OCI-LY3 (cell line): ENCODE measurements at regions not wholly inside any gene's neighbourhood (a gene's known extent, or its start where the extent isn't known, plus 50 kb on each side); places are given as distances from the start of the nearest gene placed in this dataset.

Source experiments
- H2AFZ ChIP-seq: fragments of 200-600, 300-600 bp; shearing (Covaris generic); 2 replicates; pipeline ENCODE4 v1.6.0; 2014; ENCODE audit warnings: antibody characterized with exemption, low read depth, low read length
- H3K27ac ChIP-seq: fragments of 200-600, 300-600 bp; sonication (generic); 2 replicates; pipeline ENCODE4 v1.5.1; 2014; ENCODE audit warnings: mild to moderate bottlenecking, low read length, moderate library complexity, mixed read lengths
- H3K27me3 ChIP-seq: fragments of 200-600, 300-600 bp; sonication (generic); 2 replicates; pipeline ENCODE4 v1.6.1; 2014; ENCODE audit warnings: low read depth, low read length, mixed read lengths
- H3K36me3 ChIP-seq: fragments of 200-600, 300-600 bp; sonication (generic); replicated peaks from 2 replicates; pipeline ENCODE3; 2014; ENCODE audit warnings: low read depth, low read length, mixed read lengths
- H3K4me1 ChIP-seq: fragments of 300-600, 200-600 bp; sonication (generic); 2 replicates; pipeline ENCODE4 v1.6.1; 2014; ENCODE audit warnings: low read length, mixed read lengths
- H3K4me2 ChIP-seq: fragments of 200-600, 300-600 bp; sonication (generic); 2 replicates; pipeline ENCODE4 v1.6.1; 2014; ENCODE audit warnings: low read length, mixed read lengths
- H3K4me3 ChIP-seq: fragments of 300-600, 200-600 bp; sonication (generic); 2 replicates; pipeline ENCODE4 v1.5.1; 2014; ENCODE audit warnings: antibody characterized with exemption, mild to moderate bottlenecking, low read length, moderate library complexity
- H3K79me2 ChIP-seq: fragments of 300-600, 200-600 bp; shearing (Covaris generic); 2 replicates; pipeline ENCODE4 v1.6.1; 2014; ENCODE audit warnings: mild to moderate bottlenecking, low read length, mixed read lengths
- H3K9ac ChIP-seq: fragments of 300-600, 200-600 bp; shearing (Covaris generic); 2 replicates; pipeline ENCODE4 v1.6.0; 2014; ENCODE audit warnings: mild to moderate bottlenecking, low read length, moderate library complexity
- H3K9me3 ChIP-seq: fragments of 200-600, 300-600 bp; shearing (Covaris generic); 2 replicates; pipeline ENCODE4 v1.6.1; 2014; ENCODE audit warnings: low read length, mixed read lengths; ENCODE audit not compliant: insufficient read depth
- H4K20me1 ChIP-seq: fragments of 200-600, 300-600 bp; sonication (generic); 2 replicates; pipeline ENCODE4 v1.6.1; 2016; ENCODE audit warnings: low read length, mixed read lengths; ENCODE audit not compliant: insufficient read depth
- EZH2phosphoT487 ChIP-seq: fragments of 200-600 bp; shearing (Covaris generic); IDR thresholded peaks from 2 replicates; pipeline ENCODE4 v1.6.1; 2018; ENCODE audit warnings: antibody characterized with exemption, mixed run types, low read depth
- TF ChIP-seq, protein P1 (sequence below): fragments of 200-600, 300-600 bp; sonication (generic); IDR thresholded peaks from 2 replicates; pipeline ENCODE4 v1.5.1; 2014; ENCODE audit warnings: antibody characterized with exemption, low read length, low read depth

DNA sequence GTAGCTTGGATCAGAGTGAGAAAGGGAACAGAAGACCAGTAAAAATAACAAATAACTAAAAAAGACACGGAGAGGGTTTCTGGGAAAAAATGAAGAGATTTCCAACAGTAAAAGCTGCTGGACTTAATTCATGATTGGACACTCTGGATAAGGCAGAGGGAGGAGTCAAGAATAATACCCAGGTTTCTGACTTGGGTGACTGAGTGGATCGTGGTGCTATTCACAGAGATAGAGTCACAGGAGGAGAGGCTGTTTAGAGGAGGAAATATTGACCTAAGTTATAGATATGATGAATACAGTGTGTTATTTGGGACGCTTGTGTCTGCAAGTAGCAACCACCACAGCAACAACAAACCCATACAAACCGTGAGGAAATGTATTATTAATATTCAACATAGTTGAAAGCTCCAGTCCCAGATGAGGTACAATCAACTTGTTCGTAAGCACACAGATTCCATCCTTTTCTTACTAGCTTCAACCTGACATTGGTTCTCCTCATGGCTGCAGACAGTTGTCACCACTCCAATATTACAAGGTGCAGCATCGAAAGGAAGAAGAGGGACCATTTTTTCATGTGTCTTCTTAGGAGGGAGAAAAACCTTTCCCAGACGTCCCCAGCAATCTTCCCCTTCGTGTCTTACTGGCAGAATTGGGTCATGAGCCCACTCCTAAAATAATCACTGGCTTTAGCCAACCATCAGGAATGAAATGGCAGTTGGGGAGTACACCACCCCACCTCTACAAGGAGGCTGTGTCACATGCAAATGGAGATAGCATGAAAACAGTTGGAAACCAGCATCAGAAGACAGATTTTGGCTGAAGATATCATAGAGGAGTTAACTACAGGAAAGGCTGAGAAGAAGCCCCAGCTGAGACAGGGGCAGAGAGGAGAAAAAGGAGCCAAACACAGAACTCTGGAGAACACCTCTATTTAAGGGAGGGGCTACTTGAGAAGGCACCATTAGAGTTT lies 387.8 kb downstream of the SHQ1 start:
- Histone ChIP-seq H3K4me2 (no peak overlapping the region), H3K4me1 (no peaks in the 10 kb centered on the region), H3K9ac (no peak overlapping the region), H3K79me2 (no peaks in the 10 kb centered on the region), H3K36me3 (no peaks in the 10 kb centered on the region), H3K27me3 (peaks cover 50% of the 10 kb centered on the region), H3K9me3 (no peaks in the 10 kb centered on the region), H2AFZ (no peak overlapping the region), H4K20me1 (no peaks in the 10 kb centered on the region), H3K4me3 (no peak overlapping the region), H3K27ac (no peak overlapping the region)
- no peak for TF ChIP-seq EZH2phosphoT487
- TF ChIP-seq, protein P1, sequence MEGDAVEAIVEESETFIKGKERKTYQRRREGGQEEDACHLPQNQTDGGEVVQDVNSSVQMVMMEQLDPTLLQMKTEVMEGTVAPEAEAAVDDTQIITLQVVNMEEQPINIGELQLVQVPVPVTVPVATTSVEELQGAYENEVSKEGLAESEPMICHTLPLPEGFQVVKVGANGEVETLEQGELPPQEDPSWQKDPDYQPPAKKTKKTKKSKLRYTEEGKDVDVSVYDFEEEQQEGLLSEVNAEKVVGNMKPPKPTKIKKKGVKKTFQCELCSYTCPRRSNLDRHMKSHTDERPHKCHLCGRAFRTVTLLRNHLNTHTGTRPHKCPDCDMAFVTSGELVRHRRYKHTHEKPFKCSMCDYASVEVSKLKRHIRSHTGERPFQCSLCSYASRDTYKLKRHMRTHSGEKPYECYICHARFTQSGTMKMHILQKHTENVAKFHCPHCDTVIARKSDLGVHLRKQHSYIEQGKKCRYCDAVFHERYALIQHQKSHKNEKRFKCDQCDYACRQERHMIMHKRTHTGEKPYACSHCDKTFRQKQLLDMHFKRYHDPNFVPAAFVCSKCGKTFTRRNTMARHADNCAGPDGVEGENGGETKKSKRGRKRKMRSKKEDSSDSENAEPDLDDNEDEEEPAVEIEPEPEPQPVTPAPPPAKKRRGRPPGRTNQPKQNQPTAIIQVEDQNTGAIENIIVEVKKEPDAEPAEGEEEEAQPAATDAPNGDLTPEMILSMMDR = no peak

DNA sequence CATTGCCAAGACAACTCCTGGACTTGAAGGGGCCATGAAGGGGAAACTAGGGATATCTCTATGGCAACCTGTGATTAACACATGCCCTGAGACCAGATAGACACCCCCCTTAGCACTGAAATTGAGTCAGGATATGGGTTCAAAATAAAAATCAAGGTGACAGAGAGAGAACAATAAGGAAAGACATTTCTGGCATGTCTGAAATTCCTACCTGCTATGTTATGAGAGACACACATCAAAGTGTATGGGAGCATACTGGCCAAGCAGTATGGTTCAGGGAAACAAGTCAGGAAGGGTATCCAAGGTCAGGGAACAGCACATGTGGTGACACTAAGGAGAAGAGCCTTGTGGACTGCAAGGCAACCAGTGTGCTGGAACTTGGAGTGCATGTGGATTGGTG lies 388.7 kb downstream of the SHQ1 start:
- Histone ChIP-seq H3K4me2 (no peak overlapping the region), H3K36me3 (no peaks in the 10 kb centered on the region), H3K4me1 (no peaks in the 10 kb centered on the region), H2AFZ (no peak overlapping the region), H4K20me1 (no peaks in the 10 kb centered on the region), H3K9me3 (no peaks in the 10 kb centered on the region), H3K27ac (no peak overlapping the region), H3K4me3 (no peak overlapping the region), H3K9ac (no peak overlapping the region), H3K27me3 (peaks cover 48% of the 10 kb centered on the region), H3K79me2 (no peaks in the 10 kb centered on the region)
- TF ChIP-seq, protein P1 = no peak
- TF ChIP-seq EZH2phosphoT487 = no peak

DNA sequence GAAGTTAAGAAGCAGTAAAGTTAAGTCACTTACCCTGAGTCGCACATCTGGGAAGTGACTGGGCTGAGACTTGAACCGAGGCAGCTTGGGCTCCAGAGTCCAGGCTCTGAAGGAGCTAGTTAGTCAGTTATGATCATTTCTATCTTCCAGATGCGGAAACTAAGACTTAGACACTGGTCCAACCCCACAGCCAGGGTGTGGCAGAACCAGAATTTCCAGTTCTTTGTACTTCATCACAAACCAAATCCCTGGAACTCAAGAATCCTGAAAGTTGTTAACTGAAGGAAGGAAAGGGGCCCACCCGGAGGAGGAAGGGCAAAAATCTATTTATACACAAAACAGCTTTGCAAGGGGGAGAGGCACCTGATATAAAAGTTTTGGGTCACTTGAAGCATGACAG lies 389.9 kb downstream of the SHQ1 start:
- Histone ChIP-seq H2AFZ (no peak overlapping the region), H4K20me1 (no peaks in the 10 kb centered on the region), H3K27ac (no peak overlapping the region), H3K4me1 (no peaks in the 10 kb centered on the region), H3K4me2 (no peak overlapping the region), H3K4me3 (no peak overlapping the region), H3K9me3 (no peaks in the 10 kb centered on the region), H3K9ac (no peak overlapping the region), H3K36me3 (no peaks in the 10 kb centered on the region), H3K27me3 (peaks cover 52% of the 10 kb centered on the region), H3K79me2 (no peaks in the 10 kb centered on the region)
- TF ChIP-seq EZH2phosphoT487 = no peak
- TF ChIP-seq, protein P1 = no peak

DNA sequence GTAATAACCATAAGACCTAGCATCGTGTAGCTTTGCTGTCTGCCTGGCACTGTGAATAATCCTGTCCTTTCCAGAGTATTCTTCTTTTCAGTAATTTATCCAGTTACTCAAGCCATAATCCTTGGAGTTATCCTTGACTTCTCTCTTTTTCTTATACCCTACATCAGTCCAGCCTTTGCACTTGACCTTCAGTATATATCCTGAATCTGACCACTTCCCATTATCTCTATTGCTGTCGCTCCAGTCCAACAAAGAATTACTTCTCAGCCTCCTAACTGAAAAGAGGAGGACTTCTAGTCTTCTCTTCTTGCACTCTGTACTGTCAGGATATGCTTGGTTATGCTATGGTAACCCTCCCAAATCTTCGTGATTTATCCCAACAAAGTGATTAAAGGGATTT lies 393.8 kb downstream of the SHQ1 start:
- peaks cover 49% of the 10 kb centered on the region for H3K27me3 ChIP-seq
- H3K9me3 ChIP-seq = no peaks in the 10 kb centered on the region
- no peak overlapping the region for H3K4me2 ChIP-seq
- no peak overlapping the region for H2AFZ ChIP-seq
- no peaks in the 10 kb centered on the region for H4K20me1 ChIP-seq
- H3K4me1 ChIP-seq = peaks cover 13% of the 10 kb centered on the region
- no peak overlapping the region for H3K27ac ChIP-seq
- no peaks in the 10 kb centered on the region for H3K36me3 ChIP-seq
- no peak overlapping the region for H3K4me3 ChIP-seq
- TF ChIP-seq, protein P1 = no peak
- TF ChIP-seq EZH2phosphoT487 = no peak
- no peak overlapping the region for H3K9ac ChIP-seq
- H3K79me2 ChIP-seq = no peaks in the 10 kb centered on the region
